GM21367 (cell line): ENCODE measurements at regions not wholly inside any gene's neighbourhood (a gene's known extent, or its start where the extent isn't known, plus 50 kb on each side); places are given as distances from the start of the nearest gene placed in this dataset.

ENCODE experiments used
- ATAC-seq: cut with Tn5 transposase; IDR thresholded peaks from one replicate; pipeline ENCODE4 v1.9.1; 2021; ENCODE audit not compliant: unreplicated experiment

DNA sequence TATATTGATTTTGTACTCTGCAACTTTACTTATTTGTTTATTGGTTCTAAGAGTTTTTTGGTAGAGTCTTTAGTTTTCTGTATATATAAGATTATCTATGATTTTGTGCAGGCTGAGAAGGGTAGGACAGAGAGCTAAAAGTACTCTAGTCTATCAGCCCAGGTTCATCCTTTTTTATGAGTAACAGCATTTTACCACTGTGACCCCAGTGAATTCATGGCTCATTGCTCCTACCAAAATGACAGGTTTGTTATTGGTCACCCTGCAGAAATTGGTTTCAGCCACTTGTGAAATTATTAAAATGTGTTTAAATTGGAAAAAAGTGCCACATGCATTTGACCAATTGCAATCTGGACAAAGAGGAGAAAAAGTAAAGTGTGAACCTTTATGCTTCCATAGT is 421.4 kb upstream of the DAB2 start:
- no peak for ATAC-seq

DNA sequence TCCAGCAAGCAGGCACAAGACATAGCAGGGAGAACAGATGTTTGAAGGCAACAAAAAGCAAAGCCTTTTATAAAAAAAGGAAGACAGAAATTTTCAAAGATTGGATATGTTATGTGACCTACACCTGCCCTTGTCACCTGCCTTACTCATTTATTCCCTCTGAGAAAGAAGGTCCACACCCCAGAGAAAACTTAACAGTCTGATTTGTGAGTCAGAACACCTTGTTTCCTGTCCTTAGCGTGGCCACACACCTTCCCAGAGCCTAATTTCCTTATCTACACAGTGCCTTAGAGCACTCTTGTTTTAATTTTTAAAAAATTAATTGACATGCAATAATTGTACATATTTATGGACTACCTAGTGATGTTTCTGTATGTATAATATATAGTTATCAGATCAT is 419.0 kb upstream of the DAB2 start:
- ATAC-seq, result no peak

DNA sequence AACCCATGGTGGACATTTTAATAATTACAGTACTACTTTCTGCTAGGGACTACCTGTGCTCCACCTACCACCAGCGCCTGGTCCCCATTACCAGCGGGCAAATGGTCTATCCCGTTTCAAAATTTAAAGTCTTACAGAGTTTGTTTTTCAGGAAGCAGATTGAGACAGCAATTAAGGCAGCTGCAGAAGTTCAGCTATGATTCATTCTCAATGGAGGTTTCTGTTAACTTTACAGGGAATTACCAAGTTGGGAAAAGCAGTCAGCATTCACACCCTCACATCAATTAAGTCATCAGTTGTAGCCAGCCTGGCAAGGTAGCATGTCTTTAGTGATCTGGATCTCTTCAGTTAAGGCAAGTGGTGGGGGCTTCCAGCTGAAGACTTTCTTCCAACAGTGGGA is 410.6 kb upstream of the DAB2 start:
- no peak for ATAC-seq

DNA sequence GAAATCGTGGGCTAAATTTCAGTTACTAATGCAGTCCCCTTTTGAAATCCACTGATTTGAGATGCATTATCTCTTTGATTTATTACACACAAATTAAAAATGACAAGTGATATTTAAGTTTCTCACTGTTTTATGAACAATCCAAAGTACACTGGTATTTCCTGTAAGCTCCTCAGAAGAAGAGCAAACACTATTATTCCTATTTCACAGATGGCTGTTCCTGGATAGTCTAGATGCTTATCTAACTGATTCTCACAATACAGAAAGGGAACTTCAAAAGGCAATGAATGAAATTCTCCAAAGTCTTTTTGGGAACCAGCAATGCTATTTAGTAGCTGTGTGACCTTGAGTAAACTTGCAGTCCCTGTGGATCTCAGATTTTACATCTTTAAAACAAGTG is 404.7 kb upstream of the DAB2 start:
- ATAC-seq, result no peak

DNA sequence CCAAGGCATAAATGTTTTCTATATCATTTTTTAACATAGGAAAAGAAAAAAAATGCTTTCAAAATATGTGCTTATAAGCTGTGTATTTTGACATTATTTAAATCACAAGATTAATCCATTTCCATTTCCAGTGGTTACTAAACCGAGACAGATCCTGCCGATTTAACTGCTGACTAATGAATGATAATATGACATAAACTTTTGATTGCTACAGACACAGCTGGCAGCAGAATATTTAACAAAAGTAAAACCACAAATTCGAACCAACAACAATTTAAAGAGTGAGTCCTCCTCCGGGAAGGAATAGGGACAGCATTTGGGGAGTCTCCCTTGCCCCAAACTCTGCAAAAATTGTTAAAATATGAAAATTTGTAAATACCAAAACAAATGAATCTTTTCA is 401.3 kb upstream of the DAB2 start:
- no peak for ATAC-seq

DNA sequence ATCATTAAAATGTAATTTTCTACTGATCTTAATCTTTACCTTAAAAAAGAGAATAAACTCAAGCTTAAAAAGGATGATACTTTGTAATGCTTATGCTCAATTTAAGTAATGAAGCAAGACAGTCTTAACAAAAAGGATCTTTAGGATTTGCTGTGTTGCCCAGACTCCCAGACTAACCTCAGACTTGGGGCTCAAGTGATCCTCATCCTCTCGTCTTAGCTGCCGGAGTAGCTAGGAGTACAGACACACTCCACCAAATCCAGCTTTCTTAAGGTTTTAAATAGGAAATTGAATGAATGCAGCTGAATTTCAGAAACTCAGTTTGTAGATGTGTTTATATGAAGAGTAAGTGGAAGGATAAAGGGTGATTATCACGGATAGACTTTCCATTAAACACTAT is 400.5 kb upstream of the DAB2 start:
- no peak for ATAC-seq

DNA sequence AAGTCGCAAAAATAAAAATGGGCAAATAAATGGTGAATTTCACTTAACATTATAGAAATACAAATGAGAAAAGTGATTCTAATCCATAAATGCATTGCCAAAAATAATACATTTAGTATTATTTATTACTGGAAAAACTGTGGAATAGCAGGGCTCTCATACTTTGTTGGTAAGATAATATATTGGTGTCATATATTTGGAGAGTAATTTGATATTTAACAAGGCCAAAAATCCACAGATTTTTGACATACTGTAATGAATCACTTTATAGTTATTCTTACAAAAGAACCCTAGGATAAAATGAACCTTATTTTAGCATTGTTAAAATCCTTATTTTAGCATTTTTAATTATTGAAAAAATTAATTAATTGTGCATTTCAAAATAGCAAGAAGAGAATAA is 397.2 kb upstream of the DAB2 start:
- ATAC-seq, result no peak

DNA sequence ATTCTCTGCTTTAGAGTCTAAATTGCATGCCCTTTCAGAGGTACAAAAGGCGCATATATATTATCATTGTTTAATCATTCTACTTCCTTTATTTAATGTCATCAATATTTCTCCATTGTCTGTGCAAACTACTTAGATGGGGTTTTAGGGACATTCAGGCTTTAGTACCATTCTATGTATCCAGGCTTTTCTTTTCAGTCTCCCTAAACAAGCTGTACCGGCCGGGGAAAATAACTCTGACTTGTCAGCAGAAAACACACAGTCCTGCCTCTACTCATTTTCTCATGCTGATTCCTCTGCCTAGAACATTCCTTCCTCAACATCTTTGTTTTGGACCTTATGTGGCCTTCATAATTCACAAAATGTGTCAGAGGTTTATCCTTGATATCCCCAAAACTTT is 392.1 kb upstream of the DAB2 start:
- ATAC-seq, result no peak

DNA sequence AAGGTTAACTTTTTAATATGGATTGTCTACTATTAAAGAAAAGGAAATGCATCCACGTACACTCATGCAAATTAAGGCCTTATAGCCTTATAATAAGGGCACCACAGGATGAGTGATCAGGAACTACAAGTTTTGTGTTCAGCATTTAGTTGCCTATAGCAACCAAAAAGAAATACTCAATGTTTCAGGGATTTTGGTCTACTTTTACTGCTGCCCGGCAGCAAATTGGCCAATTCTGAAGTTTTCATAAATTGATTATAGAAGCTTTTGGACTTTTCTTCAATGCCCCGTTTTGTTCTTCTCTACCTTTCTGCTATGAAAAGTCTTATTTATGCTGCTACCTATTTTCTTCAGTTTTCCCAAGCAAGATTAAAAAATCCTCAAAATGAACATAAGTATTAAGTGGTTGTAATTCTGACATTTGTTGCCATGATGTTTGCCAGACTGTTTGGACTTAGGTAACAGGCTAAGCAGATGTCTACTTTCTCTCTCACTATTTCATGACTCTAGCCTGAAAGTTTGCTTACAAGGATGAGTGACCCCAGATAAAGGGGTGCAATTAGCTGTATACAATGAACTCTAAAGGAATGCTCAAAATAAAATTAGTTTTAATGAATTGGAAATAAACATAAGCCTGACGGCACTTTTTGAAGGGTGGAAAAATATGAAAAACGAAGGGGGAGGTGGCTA is 391.5 kb upstream of the DAB2 start:
- ATAC-seq, result no peak

DNA sequence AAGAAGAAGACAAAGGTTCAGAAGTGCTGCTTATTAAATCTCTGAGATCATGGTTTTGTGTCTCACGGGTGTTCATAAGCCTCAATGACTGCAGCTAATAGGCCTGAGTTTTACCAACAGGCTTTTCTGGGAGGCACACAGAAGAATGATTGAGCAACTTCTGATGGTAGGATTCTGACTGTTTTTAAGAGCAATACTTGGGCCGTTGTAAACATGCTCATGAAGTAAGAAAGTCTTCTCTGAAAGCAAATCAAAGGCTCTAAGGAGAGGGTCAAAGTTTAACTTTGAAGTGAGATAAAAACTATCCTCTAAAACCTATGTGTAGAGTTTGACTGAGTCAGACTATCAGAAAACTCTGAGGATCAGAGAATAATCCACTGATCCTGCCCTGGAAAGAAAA is 390.9 kb upstream of the DAB2 start:
- ATAC-seq, result no peak

DNA sequence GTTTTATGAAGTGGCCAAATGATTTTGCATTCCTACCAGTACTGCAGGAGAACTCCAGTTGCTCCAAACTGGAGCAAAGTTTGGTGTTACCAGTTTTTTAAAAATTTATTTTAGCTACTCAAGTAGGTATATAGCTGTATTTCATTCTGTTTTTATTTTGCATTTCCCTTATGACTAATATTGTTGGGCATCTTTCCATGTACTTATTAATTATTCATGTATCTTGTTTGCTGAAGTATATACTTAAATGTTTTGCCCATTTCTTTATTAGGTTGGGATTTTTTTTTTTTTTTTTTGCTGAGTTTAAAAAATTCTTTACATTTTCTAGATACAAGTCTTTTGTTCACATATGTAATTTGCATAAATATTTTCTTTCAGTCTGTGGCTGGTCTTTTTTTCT is 386.6 kb upstream of the DAB2 start:
- ATAC-seq, result no peak

DNA sequence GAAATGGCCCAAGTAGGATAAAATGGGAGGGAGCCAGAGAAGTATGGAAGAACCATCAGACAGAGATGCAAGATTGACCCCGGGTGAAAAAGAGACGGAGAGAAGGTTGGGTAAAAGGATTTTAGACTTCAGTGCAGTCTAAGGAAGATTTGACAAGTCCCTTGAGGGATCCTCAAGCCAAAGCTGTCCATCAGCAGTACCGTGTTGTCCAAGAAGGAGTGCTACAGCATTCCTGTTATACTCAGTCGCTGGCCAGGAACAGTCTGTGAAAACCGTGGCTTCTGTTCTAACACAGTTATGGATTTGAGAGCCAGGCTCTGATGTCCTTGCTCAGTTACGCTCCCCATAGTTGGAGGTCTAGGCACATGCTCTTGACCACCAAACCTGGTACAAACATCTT is 383.9 kb upstream of the DAB2 start:
- no peak for ATAC-seq

DNA sequence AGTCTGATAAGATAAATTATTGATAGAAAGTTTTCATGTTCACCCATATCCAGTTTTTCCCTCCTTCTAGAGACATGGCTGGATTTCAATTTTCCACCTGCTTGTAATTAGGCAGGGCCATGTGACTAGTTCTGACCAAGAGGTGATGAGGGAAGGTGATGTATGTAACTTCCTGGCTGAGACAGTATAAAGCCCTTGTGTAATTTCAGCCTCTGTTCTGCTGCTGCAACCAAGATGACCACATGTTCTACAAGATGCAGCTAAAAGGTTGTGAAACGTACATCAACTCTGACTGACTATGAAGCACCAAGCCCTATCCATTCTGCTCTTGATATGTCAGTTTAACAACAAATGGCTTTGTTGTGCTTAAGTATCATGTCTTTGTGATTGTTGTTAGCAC is 376.5 kb upstream of the DAB2 start:
- ATAC-seq, result no peak

DNA sequence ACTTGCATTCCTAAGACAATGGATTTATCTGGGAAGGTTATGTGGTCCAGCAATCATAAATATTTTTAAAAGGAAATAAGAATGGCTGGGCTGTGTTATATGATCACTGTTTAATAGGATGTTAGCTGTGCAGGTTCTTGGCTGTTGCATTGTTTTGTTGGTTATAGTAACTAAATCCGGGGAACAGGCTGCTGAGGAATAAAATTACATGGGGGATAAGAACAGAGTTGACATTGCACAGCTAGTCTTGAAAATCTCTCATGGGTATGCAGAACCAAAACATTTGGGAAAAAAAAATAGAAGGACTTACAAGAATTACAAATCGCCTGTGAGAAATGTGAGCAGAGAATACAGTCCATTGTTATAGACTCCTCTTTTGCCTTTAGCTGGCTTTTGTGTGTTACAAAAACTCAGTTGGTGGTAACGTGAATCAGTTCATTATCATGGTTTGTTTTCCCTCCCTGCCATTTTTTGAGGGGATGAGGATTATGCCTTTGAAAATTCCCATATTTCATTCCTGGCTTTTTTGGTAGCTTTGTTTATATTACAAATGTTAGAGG is 375.3 kb upstream of the DAB2 start:
- ATAC-seq, result no peak

DNA sequence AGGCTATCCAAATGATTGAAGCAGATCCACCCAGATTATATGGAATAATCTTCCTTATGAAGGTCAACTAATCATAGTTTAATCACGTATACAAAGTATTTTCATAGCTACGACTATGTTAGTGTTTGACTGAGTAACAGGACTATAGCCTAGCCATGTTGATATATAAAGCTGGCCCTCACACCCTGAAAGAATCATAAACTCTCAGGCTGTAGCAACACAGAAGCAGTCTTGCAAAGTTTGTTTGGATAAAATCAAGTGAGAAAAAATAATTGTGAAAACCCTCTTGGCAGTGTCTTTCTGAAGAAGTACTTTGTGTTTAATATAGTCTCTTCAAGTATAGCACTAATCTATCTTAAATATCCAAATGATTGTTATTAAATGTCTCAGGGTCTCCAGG is 374.5 kb upstream of the DAB2 start:
- ATAC-seq, result no peak

DNA sequence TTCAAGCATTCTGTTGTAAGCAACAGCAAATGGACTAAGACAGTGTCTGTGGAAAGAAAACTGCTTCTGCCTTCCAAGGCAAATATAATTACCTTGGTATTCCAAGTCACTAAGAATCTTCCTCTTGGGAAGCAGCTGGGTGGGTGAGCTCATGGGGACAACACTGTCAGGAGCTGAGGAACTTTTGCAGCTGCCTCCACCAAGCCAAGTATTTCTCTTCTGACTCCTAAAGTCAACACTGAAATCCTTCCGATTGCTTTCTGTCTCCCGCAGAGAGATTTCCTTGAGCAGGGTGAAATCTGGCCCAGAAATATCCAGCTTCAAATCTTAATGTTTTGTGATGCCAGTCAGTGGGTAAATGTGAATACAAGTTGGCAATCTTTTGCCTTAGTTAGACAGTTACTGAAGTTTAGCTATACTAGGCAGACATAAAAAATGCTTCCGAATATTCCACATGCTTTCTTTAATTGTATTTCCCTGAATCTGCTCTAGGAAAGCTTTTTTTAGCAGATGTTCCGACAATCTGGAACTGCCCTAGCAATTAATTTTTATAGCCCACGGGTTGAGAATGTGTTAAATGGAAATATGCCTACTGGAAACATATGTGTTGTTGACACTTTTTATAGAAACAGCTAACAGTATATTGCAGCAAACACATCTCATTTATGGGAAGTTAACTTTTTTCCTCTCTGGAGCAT is 369.9 kb upstream of the DAB2 start:
- ATAC-seq, result no peak

DNA sequence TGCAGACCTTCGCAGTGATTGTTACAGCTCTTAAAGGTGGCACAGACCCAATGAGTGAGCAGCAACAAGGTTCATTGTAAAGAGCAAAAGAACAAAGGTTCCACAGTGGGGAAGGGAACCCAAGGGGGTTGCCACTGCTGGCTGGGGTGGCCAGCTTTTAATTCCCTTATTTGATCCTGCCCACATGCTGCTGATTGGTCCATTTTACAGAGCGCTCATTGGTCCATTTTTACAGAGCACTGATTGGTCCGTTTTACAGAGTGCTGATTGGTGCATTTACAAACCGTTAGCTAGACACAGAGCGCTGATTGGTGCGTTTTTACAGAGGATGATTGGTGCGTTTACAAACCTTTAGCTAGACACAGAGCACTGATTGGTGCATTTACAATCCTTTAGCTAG is 360.6 kb upstream of the DAB2 start:
- ATAC-seq, result no peak

DNA sequence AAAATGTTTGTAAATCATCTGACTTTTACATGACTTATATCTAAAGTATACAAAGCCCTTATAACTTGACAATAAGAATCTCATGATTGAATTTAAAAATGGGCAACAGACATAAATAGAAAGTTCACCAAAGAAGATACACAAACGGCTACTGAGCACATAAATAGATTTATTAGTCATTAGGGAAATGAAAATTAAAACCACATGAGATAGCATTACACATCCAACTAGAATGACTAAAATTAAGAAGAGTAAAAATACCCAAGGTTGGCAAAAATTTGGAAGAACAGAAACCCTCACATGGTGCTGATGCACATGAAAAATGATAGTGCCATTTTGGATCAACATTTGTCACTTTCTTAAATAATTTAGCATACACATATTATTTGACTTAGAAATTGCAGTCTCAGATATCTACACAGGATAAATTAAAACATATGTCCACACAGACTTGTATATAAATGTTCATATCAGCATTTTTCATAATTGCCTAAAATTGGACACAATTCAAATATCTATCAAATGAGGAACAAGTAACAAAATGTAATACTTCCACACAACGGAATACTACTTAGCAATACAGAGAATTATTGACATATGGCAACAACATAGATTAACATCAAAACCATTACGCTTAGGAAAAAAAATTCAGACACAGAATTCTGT is 359.1 kb upstream of the DAB2 start:
- no peak for ATAC-seq

DNA sequence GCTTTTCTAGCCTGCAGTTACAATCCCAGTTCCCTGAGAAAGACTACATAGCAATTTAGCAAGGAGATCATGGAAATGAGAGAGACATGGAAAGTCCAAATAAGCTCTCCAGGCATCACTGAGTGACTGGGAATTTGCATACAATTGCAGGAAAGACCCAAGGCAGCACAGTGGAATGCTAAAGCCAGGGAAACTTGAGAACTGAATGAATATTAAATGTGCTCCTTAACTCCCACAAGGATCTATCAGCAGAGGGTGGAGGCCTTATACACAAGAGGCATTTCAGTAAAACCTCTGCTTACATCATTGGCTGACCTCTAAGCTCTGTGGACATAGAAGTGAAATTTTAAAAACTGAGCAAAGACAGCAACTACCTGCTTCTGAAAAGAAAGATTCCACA is 355.6 kb upstream of the DAB2 start:
- no peak for ATAC-seq

DNA sequence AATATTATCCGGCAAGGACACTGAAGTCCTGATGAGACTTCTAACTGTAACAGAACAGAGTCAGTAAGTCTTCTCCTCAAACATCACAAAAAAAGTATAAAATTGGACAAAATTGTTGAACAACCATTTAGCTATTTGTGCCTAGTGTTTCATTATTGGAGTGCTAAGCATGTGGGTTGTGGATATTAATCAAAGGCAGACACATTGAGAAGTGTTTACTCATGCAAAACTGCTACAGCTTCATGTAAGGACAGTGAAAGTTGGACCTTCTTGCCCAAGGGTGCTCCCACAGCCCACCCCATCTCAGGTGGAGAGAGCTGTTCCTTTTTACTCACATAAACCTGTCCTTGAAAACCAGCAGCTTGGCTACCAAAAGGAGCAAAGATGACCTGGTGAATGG is 355.1 kb upstream of the DAB2 start:
- no peak for ATAC-seq

DNA sequence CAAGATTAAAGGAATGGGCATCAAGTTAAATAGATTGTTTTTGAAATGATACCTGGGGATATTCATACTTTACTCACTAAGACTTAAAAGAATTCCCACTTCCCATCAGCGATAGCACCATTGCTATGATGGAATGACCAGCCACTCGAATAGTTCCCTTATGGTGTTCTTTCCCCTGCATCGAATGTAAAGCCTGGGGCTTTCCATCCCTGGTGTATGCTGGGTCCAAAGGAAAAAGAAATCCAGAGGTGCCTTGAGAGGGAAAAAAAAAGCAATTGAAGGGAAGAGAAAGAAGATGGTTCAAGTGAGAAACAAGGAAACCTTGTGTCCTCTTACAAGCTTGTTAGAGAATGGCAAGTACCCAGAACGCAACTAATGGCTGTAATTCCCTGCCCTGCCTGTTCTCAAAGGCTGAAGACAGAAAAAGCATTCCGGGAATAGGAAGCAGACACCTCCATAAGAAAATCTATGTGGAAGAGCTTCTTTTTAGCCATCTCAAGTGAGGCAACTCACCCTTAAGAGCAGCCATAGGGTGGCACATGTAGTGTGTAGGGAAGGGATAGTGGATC is 351.1 kb upstream of the DAB2 start:
- no peak for ATAC-seq
